Glomerular endothelial cell (primary cell): ENCODE measurements at regions not wholly inside any gene's neighbourhood (a gene's known extent, or its start where the extent isn't known, plus 50 kb on each side); places are given as distances from the start of the nearest gene placed in this dataset.
"Not testable (repeated sequence)": the region's sequence is repeated elsewhere in the genome, so short reads cannot be mapped to it uniquely, and the experiment has no call there.

Experiments used
- DNase-seq: peaks from one replicate; pipeline ENCODE4 v3.0.0-alpha.2; 2011; ENCODE audit warnings: low read depth, low spot score; ENCODE audit errors: extremely low read depth

GRCh38 chr9:108033976-108034964 lies 544.7 kb upstream of the KLF4 start:
- DNase-seq, result no peak

- DNase-seq, result not testable (repeated sequence)
Observed at GRCh38 chr9:108032079-108032478, 542.5 kb upstream of the KLF4 start.

GRCh38 chr9:108031221-108031620 lies 541.7 kb upstream of the KLF4 start:
- not testable (repeated sequence) for DNase-seq

- DNase-seq, result not testable (repeated sequence)
Observed at GRCh38 chr9:108026718-108027117, 537.1 kb upstream of the KLF4 start.

- DNase-seq, result no peak
Observed at GRCh38 chr9:108024604-108025003, 535.0 kb upstream of the KLF4 start.

GRCh38 chr9:108022246-108022935 lies 532.8 kb upstream of the KLF4 start:
- no peak for DNase-seq

GRCh38 chr9:108021096-108021710 lies 531.6 kb upstream of the KLF4 start:
- DNase-seq, result no peak

- no peak for DNase-seq
Observed at GRCh38 chr9:108019821-108020220, 530.3 kb upstream of the KLF4 start.

- DNase-seq, result no peak
Observed at GRCh38 chr9:108017671-108018070, 528.1 kb upstream of the KLF4 start.

- no peak for DNase-seq
Observed at GRCh38 chr9:108016446-108016845, 526.9 kb upstream of the KLF4 start.

GRCh38 chr9:108015690-108016089 lies 526.1 kb upstream of the KLF4 start:
- no peak for DNase-seq

GRCh38 chr9:108014353-108014752 lies 524.8 kb upstream of the KLF4 start:
- DNase-seq, result no peak

GRCh38 chr9:108012886-108013665 lies 523.5 kb upstream of the KLF4 start:
- DNase-seq, result no peak

GRCh38 chr9:108012405-108012804 lies 522.8 kb upstream of the KLF4 start:
- DNase-seq, result no peak

- DNase-seq, result no peak
Observed at GRCh38 chr9:108003526-108003925, 514.0 kb upstream of the KLF4 start.

- DNase-seq, result no peak
Observed at GRCh38 chr9:108002371-108002956, 512.9 kb upstream of the KLF4 start.

GRCh38 chr9:108001237-108001636 lies 511.7 kb upstream of the KLF4 start:
- DNase-seq, result no peak

- no peak for DNase-seq
Observed at GRCh38 chr9:107999890-108000289, 510.3 kb upstream of the KLF4 start.

- no peak for DNase-seq
Observed at GRCh38 chr9:107999011-107999410, 509.4 kb upstream of the KLF4 start.

- no peak for DNase-seq
Observed at GRCh38 chr9:107994648-107995047, 505.1 kb upstream of the KLF4 start.
